ENCODE measurements at regions not wholly inside any gene's neighbourhood (a gene's known extent, or its start where the extent isn't known, plus 50 kb on each side); places are given as distances from the start of the nearest gene placed in this dataset.

GRCh38 chr13:40287428-40287827 is 379.0 kb downstream of the FOXO1 start:
- ChIA-PET CTCF (no interaction called here), POLR2A (no interaction called here)
- Mint-ChIP-seq H3K27me3 (ENCODE audit: low read depth) (no peaks in the 10 kb centered on the region), H3K27ac (no peak overlapping the region), H3K36me3 (no peaks in the 10 kb centered on the region), H3K9me3 (peaks cover 5% of the 10 kb centered on the region; the same call in 1 of the 2 replicates), H3K4me1 (no peaks in the 10 kb centered on the region; the same call in 1 of the 2 replicates), H3K4me3 (no peak overlapping the region)
- ATAC-seq (no peak), DNase-seq (ENCODE audit: low spot score) (no peak)
- no peak for TF ChIP-seq TP53 (CRISPR knock-in tag; IDR thresholded peaks at IDR 0.05)
- TF ChIP-seq ZNF219 (CRISPR knock-in tag; IDR thresholded peaks at IDR 0.05; ENCODE audit: borderline replicate concordance), result no peak
- no peak for TF ChIP-seq EMX1 (CRISPR knock-in tag; IDR thresholded peaks at IDR 0.05)
- TF ChIP-seq ZNF396 (CRISPR knock-in tag; IDR thresholded peaks at IDR 0.05; ENCODE audit: borderline replicate concordance), result no peak
- TF ChIP-seq STAT6 (CRISPR knock-in tag; conservative IDR thresholded peaks at IDR 0.05; ENCODE audit: low read depth), result no peak
- no peak for TF ChIP-seq PRRX2 (CRISPR knock-in tag; IDR thresholded peaks at IDR 0.05)
- no peak for TF ChIP-seq CTCF (IDR thresholded peaks at IDR 0.05)
- TF ChIP-seq ATF1 (CRISPR knock-in tag; IDR thresholded peaks at IDR 0.05), result no peak
- no peak for TF ChIP-seq USF1 (CRISPR knock-in tag; IDR thresholded peaks at IDR 0.05)
- TF ChIP-seq CREM (CRISPR knock-in tag; IDR thresholded peaks at IDR 0.05), result no peak
- no peak for TF ChIP-seq ZNF263 (CRISPR knock-in tag; IDR thresholded peaks at IDR 0.05; ENCODE audit: low read depth)
- TF ChIP-seq NR2C2 (CRISPR knock-in tag; IDR thresholded peaks at IDR 0.05), result no peak
- TF ChIP-seq JAZF1 (CRISPR knock-in tag; IDR thresholded peaks at IDR 0.05), result no peak
- TF ChIP-seq CDX4 (CRISPR knock-in tag; IDR thresholded peaks at IDR 0.05; ENCODE audit: borderline replicate concordance), result no peak
- TF ChIP-seq IRF1 (CRISPR knock-in tag; IDR thresholded peaks at IDR 0.05), result no peak

- Mint-ChIP-seq H3K27ac (no peak overlapping the region), H3K36me3 (no peaks in the 10 kb centered on the region), H3K9me3 (peaks cover 5% of the 10 kb centered on the region; the same call in 1 of the 2 replicates), H3K4me1 (no peaks in the 10 kb centered on the region; the same call in 1 of the 2 replicates), H3K4me3 (no peak overlapping the region), H3K27me3 (ENCODE audit: low read depth) (no peaks in the 10 kb centered on the region)
- ATAC-seq (no peak), DNase-seq (ENCODE audit: low spot score) (no peak)
- ChIA-PET POLR2A (no interaction called here), CTCF (no interaction called here)
- no peak for TF ChIP-seq ZMAT4 (CRISPR knock-in tag; IDR thresholded peaks at IDR 0.05)
- TF ChIP-seq KAT7 (CRISPR knock-in tag; IDR thresholded peaks at IDR 0.05; ENCODE audit: borderline replicate concordance), result no peak
- no peak for TF ChIP-seq NR1H2 (CRISPR knock-in tag; IDR thresholded peaks at IDR 0.05)
- no peak for TF ChIP-seq ERG (CRISPR knock-in tag; IDR thresholded peaks at IDR 0.05)
- TF ChIP-seq CBFB (CRISPR knock-in tag; IDR thresholded peaks at IDR 0.05; ENCODE audit: low read depth), result no peak
- TF ChIP-seq ATF1 (CRISPR knock-in tag; IDR thresholded peaks at IDR 0.05), result no peak
- TF ChIP-seq PRDM15 (CRISPR knock-in tag; IDR thresholded peaks at IDR 0.05), result no peak
- TF ChIP-seq EMX1 (CRISPR knock-in tag; IDR thresholded peaks at IDR 0.05), result no peak
- TF ChIP-seq RELA (CRISPR knock-in tag; IDR thresholded peaks at IDR 0.05; ENCODE audit: borderline replicate concordance), result no peak
- TF ChIP-seq TEAD4 (CRISPR knock-in tag; IDR thresholded peaks at IDR 0.05), result no peak
- TF ChIP-seq ZNF121 (CRISPR knock-in tag; IDR thresholded peaks at IDR 0.05), result no peak
Observed at GRCh38 chr13:40288259-40288658, 378.2 kb downstream of the FOXO1 start.
